Caco-2 (cell line): ENCODE measurements at regions not wholly inside any gene's neighbourhood (a gene's known extent, or its start where the extent isn't known, plus 50 kb on each side); places are given as distances from the start of the nearest gene placed in this dataset.

ENCODE experiments used
- BruUV-seq: library from RNA; stranded (reverse); fragments of 400-500 nt; replicated peaks from 2 replicates; lab custom pipeline; 2021; lab: Mats Ljungman, UMichigan
- CTCF ChIA-PET: fragments of 300-600 bp; sonication (Branson Sonifier 250); formaldehyde crosslinking; loops from one replicate; lab custom pipeline; 2022; ENCODE audit warnings: antibody characterized with exemption; lab: Charles Lee
- POLR2A ChIA-PET: fragments of 300-600 bp; sonication (Branson Sonifier 250); formaldehyde crosslinking; loops from one replicate; lab custom pipeline; 2022; ENCODE audit warnings: antibody characterized with exemption; lab: Charles Lee
- DNase-seq, 2 experiments: peaks; one replicate each; pipeline versions ENCODE4 v3.0.0 to v3.0.0-alpha.2; 2020 to 2022
- H3K27me3 ChIP-seq: replicated peaks from 2 replicates; pipeline ENCODE4 v1.6.0; 2011; ENCODE audit warnings: low read length; ENCODE audit not compliant: control insufficient read depth, insufficient read depth
- H3K36me3 ChIP-seq: 2 replicates; pipeline ENCODE4 v1.5.1; 2011; ENCODE audit warnings: low read length; ENCODE audit not compliant: control insufficient read depth, insufficient read depth
- H3K4me1 ChIP-seq: fragments of 250-450 bp; sonication (Bioruptor Pico); 2 replicates; pipeline ENCODE4 v1.5.1; 2020; ENCODE audit warnings: mild to moderate bottlenecking
- H3K4me3 ChIP-seq: 2 replicates; pipeline ENCODE4 v1.5.1; 2011; ENCODE audit warnings: low read depth, mild to moderate bottlenecking, control low read depth, low read length
- H3K9me3 ChIP-seq: fragments of 250-450 bp; sonication (Bioruptor Pico); 2 replicates; pipeline ENCODE4 v1.5.1; 2020; ENCODE audit warnings: mild to moderate bottlenecking, moderate library complexity
- H3K27ac Mint-ChIP-seq: one replicate; pipeline ENCODE4 v1.8.0; 2022; ENCODE audit warnings: mixed read lengths; ENCODE audit not compliant: unreplicated experiment
- H3K27me3 Mint-ChIP-seq: one replicate; pipeline ENCODE4 v1.8.0; 2022; ENCODE audit warnings: mixed read lengths; ENCODE audit not compliant: insufficient read depth, unreplicated experiment
- H3K36me3 Mint-ChIP-seq: one replicate; pipeline ENCODE4 v1.8.0; 2022; ENCODE audit warnings: mild to moderate bottlenecking, mixed read lengths; ENCODE audit not compliant: insufficient read depth, unreplicated experiment
- H3K4me1 Mint-ChIP-seq: one replicate; pipeline ENCODE4 v1.8.0; 2022; ENCODE audit warnings: low read depth, mixed read lengths; ENCODE audit not compliant: unreplicated experiment
- H3K4me3 Mint-ChIP-seq: one replicate; pipeline ENCODE4 v1.8.0; 2022; ENCODE audit warnings: mild to moderate bottlenecking, moderate library complexity, mixed read lengths; ENCODE audit not compliant: unreplicated experiment
- H3K9me3 Mint-ChIP-seq: one replicate; pipeline ENCODE4 v1.8.0; 2022; ENCODE audit warnings: mixed read lengths; ENCODE audit not compliant: unreplicated experiment
- CTCF ChIP-seq, 2 experiments: fragments of 200-600 bp in 1 of 2; IDR thresholded peaks; 1 replicate in 1 of 2; 2 replicates in 1 of 2; pipeline versions ENCODE4 v1.5.1 to v1.8.0; 2011 to 2022; ENCODE audit warnings: antibody characterized with exemption in 1 of 2, control low read depth in 1 of 2, inconsistent platforms in 1 of 2, low read depth in 1 of 2, low read length in 1 of 2, mild to moderate bottlenecking in 1 of 2, moderate library complexity in 1 of 2; ENCODE audit not compliant: insufficient read depth in 1 of 2, severe bottlenecking in 1 of 2, unreplicated experiment in 1 of 2
- intact Hi-C: fragments of 100-400 bp; cut with micrococcal nuclease; formaldehyde crosslinking; loops from one replicate; pipeline ENCODE4 v1.10.0; 2022; ENCODE audit not compliant: unreplicated experiment

GRCh38 chr7:24475166-24475961 is 97.9 kb upstream of the PALS2 start:
- no peaks in the 10 kb centered on the region for H3K9me3 Mint-ChIP-seq
- POLR2A ChIA-PET = no interaction called here
- no peak for TF ChIP-seq CTCF (IDR thresholded peaks at IDR 0.05; ENCODE audit: insufficient read depth in 1 of 2, low read depth in 1 of 2, low read length in 1 of 2, severe bottlenecking in 1 of 2, unreplicated experiment in 1 of 2)
- H3K27me3 Mint-ChIP-seq = no peaks in the 10 kb centered on the region
- H3K9me3 ChIP-seq = no peaks in the 10 kb centered on the region
- intact Hi-C loops = loop anchor here (2.0 kb wide), 1 partner anchor 113 kb away; no protein-coding TSS in a partner anchor
- DNase-seq = no peak
- no peaks in the 10 kb centered on the region for H3K36me3 Mint-ChIP-seq
- CTCF ChIA-PET = interaction anchor here (0.6 to 1.3 kb wide), 5 partner anchors 20 to 1286 kb away, joined by 3 to 6 read pairs (median 3); no protein-coding TSS in a partner anchor
- H3K27me3 ChIP-seq = no peaks in the 10 kb centered on the region
- no peak overlapping the region for H3K27ac Mint-ChIP-seq
- H3K4me1 ChIP-seq = peaks cover 31% of the 10 kb centered on the region
- no peak overlapping the region for H3K4me3 Mint-ChIP-seq
- BruUV-seq = no TSS peak
- no peak overlapping the region for H3K4me3 ChIP-seq
- no peaks in the 10 kb centered on the region for H3K36me3 ChIP-seq
- peaks cover 12% of the 10 kb centered on the region for H3K4me1 Mint-ChIP-seq

GRCh38 chr7:24476227-24476626 is 97.0 kb upstream of the PALS2 start:
- POLR2A ChIA-PET = no interaction called here

More at GRCh38 chr7:24476227-24476626, 97.0 kb upstream of the PALS2 start:
- Mint-ChIP-seq H3K9me3 (no peaks in the 10 kb centered on the region), H3K4me3 (no peak overlapping the region), H3K4me1 (peaks cover 12% of the 10 kb centered on the region), H3K27me3 (no peaks in the 10 kb centered on the region), H3K27ac (no peak overlapping the region), H3K36me3 (no peaks in the 10 kb centered on the region)
- DNase-seq = no peak
- H3K4me3 ChIP-seq = no peak overlapping the region
- no peaks in the 10 kb centered on the region for H3K27me3 ChIP-seq
- peaks cover 31% of the 10 kb centered on the region for H3K4me1 ChIP-seq
- CTCF ChIA-PET = interaction anchor here (0.6 to 1.3 kb wide), 4 partner anchors 29 to 1285 kb away, joined by 3 to 6 read pairs (median 4); no protein-coding TSS in a partner anchor
- TF ChIP-seq CTCF (IDR thresholded peaks at IDR 0.05; ENCODE audit: insufficient read depth in 1 of 2, low read depth in 1 of 2, low read length in 1 of 2, severe bottlenecking in 1 of 2, unreplicated experiment in 1 of 2) = no peak
- intact Hi-C loops = no loop called here
- H3K36me3 ChIP-seq = no peaks in the 10 kb centered on the region
- no TSS peak for BruUV-seq
- no peaks in the 10 kb centered on the region for H3K9me3 ChIP-seq
